HEK293 (cell line): ENCODE measurements at regions not wholly inside any gene's neighbourhood (a gene's known extent, or its start where the extent isn't known, plus 50 kb on each side); places are given as distances from the start of the nearest gene placed in this dataset.

Experiments used
- CTCF ChIA-PET: fragments of 350-600 bp; formaldehyde crosslinking; extraction: SDS; loops from one replicate; lab custom pipeline; 2021; ENCODE audit warnings: antibody characterized with exemption; lab: Yijun Ruan, JAX
- POLR2A ChIA-PET: fragments of 300-600 bp; formaldehyde crosslinking; extraction: SDS; loops from one replicate; lab custom pipeline; 2020; ENCODE audit warnings: antibody characterized with exemption, inconsistent platforms; lab: Yijun Ruan, JAX
- H3K27ac ChIP-seq: fragments of 200-500 bp; sonication (Bioruptor generic); 2 replicates; pipeline ENCODE4 v1.5.1; 2014; ENCODE audit warnings: low read depth, low read length, control low read depth, inconsistent platforms; ENCODE audit errors: extremely low read depth
- H3K36me3 ChIP-seq, 2 experiments: fragments of 200-500 bp in 1 of 2; sonication (Bioruptor generic) in 1 of 2; 1 replicate in 1 of 2; 2 replicates in 1 of 2; pipeline ENCODE4 v1.5.1; 2014 to 2017; ENCODE audit warnings: inconsistent platforms in 2 of 2, low read length in 2 of 2; ENCODE audit not compliant: control insufficient read depth in 2 of 2, insufficient read depth in 1 of 2
- H3K4me1 ChIP-seq: fragments of 200-500 bp; sonication (Bioruptor generic); 2 replicates; pipeline ENCODE4 v1.5.1; 2014; ENCODE audit warnings: mild to moderate bottlenecking, low read length, inconsistent platforms; ENCODE audit not compliant: control insufficient read depth, insufficient read depth
- H3K4me3 ChIP-seq: 2 replicates; pipeline ENCODE4 v1.5.1; 2011; ENCODE audit warnings: low read depth, mild to moderate bottlenecking, control low read depth, low read length, moderate library complexity
- H3K9me3 ChIP-seq: fragments of 200-500 bp; sonication (Bioruptor generic); 2 replicates; pipeline ENCODE4 v1.5.1; 2014; ENCODE audit warnings: low read depth, low read length, inconsistent platforms; ENCODE audit not compliant: control insufficient read depth, insufficient read depth
- OVOL3 ChIP-seq: fragments of 450-650 bp; formaldehyde crosslinking; IDR thresholded peaks from 2 replicates; pipeline ENCODE4 v1.5.1; 2016; ENCODE audit warnings: missing biosample characterization, missing genetic modification characterization
- REST ChIP-seq: fragments of 450-650 bp; formaldehyde crosslinking; IDR thresholded peaks from 2 replicates; pipeline ENCODE4 v1.5.1; 2016; ENCODE audit warnings: missing biosample characterization, missing genetic modification characterization
- ZBTB20 ChIP-seq: fragments of 450-650 bp; formaldehyde crosslinking; IDR thresholded peaks from 2 replicates; pipeline ENCODE4 v1.5.1; 2016; ENCODE audit warnings: missing biosample characterization, missing genetic modification characterization
- ZFP3 ChIP-seq: fragments of 450-650 bp; formaldehyde crosslinking; IDR thresholded peaks from 2 replicates; pipeline ENCODE4 v1.5.1; 2016; ENCODE audit warnings: low read depth, missing biosample characterization, missing genetic modification characterization
- ZNF138 ChIP-seq: fragments of 450-650 bp; formaldehyde crosslinking; IDR thresholded peaks from 2 replicates; pipeline ENCODE4 v1.5.1; 2016; ENCODE audit warnings: missing biosample characterization, missing genetic modification characterization, borderline replicate concordance
- ZNF148 ChIP-seq: fragments of 450-650 bp; formaldehyde crosslinking; IDR thresholded peaks from 2 replicates; pipeline ENCODE4 v1.5.0; 2017; ENCODE audit warnings: missing biosample characterization, missing genetic modification characterization, borderline replicate concordance
- ZNF2 ChIP-seq: fragments of 450-650 bp; formaldehyde crosslinking; IDR thresholded peaks from 2 replicates; pipeline ENCODE4 v1.5.1; 2016; ENCODE audit warnings: missing biosample characterization, missing genetic modification characterization
- ZNF211 ChIP-seq: fragments of 450-650 bp; formaldehyde crosslinking; IDR thresholded peaks from 2 replicates; pipeline ENCODE4 v1.5.1; 2016; ENCODE audit warnings: low read depth, missing biosample characterization, missing genetic modification characterization
- ZNF23 ChIP-seq: fragments of 450-650 bp; formaldehyde crosslinking; IDR thresholded peaks from 2 replicates; pipeline ENCODE4 v1.5.1; 2016; ENCODE audit warnings: missing biosample characterization, missing genetic modification characterization, borderline replicate concordance
- ZNF26 ChIP-seq: fragments of 450-650 bp; formaldehyde crosslinking; IDR thresholded peaks from 2 replicates; pipeline ENCODE4 v1.5.1; 2016; ENCODE audit warnings: missing biosample characterization, missing genetic modification characterization
- ZNF394 ChIP-seq: fragments of 450-650 bp; formaldehyde crosslinking; IDR thresholded peaks from 2 replicates; pipeline ENCODE4 v1.5.1; 2016; ENCODE audit warnings: missing biosample characterization, missing genetic modification characterization, mild to moderate bottlenecking, moderate library complexity, borderline replicate concordance
- ZNF398 ChIP-seq: fragments of 450-650 bp; formaldehyde crosslinking; IDR thresholded peaks from 2 replicates; pipeline ENCODE4 v1.5.1; 2017; ENCODE audit warnings: missing biosample characterization, missing genetic modification characterization
- ZNF561 ChIP-seq: fragments of 450-650 bp; IDR thresholded peaks from 2 replicates; pipeline ENCODE4 v1.5.1; 2018; ENCODE audit warnings: missing biosample characterization, missing genetic modification characterization, borderline replicate concordance
- ZNF571 ChIP-seq: fragments of 450-650 bp; formaldehyde crosslinking; IDR thresholded peaks from 2 replicates; pipeline ENCODE4 v1.5.0; 2017; ENCODE audit warnings: missing biosample characterization, missing genetic modification characterization
- ZNF660 ChIP-seq: fragments of 450-650 bp; IDR thresholded peaks from 2 replicates; pipeline ENCODE4 v1.5.1; 2018; ENCODE audit warnings: missing biosample characterization, mild to moderate bottlenecking, missing genetic modification characterization
- TF ChIP-seq, protein P1 (sequence below): fragments of 450-650 bp; formaldehyde crosslinking; IDR thresholded peaks from 2 replicates; pipeline ENCODE4 v1.5.1; 2016; ENCODE audit warnings: missing biosample characterization, missing genetic modification characterization
- TF ChIP-seq, protein P2 (sequence below): fragments of 450-650 bp; formaldehyde crosslinking; IDR thresholded peaks from 2 replicates; pipeline ENCODE4 v1.5.1; 2017; ENCODE audit warnings: missing biosample characterization, missing genetic modification characterization

DNA sequence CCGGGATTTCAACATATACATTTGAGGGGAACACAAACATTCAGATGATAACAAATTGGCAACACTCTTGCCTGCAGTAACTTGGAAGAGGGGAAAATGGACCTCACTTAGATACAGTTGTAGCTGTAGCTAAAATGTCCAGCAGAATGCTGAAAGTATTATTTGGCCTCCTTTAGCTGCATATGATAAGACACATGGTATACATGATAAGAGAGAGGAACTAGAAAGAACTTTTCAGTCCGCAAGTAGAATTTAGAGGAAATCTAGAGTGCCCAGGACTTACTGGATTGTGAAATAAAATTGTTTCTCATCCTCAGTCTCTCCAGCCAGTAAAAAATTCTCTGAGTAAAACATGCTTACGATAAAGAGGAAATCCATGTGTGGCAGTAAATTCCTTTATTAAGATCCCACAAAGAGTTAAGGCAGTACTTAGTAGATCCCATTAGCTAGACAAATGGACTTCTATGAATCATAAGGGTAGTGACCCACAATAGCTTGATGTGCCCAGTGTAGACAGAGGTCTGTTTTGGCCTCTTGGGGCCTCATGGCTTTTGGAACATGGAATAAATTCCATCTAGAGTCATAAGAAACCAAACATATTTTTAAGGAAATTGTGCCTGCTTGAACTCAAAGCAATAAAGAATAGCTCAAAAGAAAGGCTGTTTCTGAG lies 87.9 kb upstream of the RBM24 start:
- ChIA-PET POLR2A (no interaction called here), CTCF (interaction anchor here (0.6 to 1.7 kb wide), 4 partner anchors 20 to 915 kb away, joined by 3 to 8 read pairs (median 3); no protein-coding TSS in a partner anchor)
- H3K27ac ChIP-seq: no peak overlapping the region
- TF ChIP-seq ZNF394 (tag by site-specific recombination) (no peak), ZNF398 (no peak), REST (tag by site-specific recombination) (no peak), ZNF571 (tag by site-specific recombination) (no peak), ZNF138 (tag by site-specific recombination) (no peak), ZNF211 (tag by site-specific recombination) (no peak), ZNF26 (no peak), ZNF561 (no peak), ZNF148 (tag by site-specific recombination) (no peak), ZBTB20 (tag by site-specific recombination) (no peak)
- TF ChIP-seq, protein P1, sequence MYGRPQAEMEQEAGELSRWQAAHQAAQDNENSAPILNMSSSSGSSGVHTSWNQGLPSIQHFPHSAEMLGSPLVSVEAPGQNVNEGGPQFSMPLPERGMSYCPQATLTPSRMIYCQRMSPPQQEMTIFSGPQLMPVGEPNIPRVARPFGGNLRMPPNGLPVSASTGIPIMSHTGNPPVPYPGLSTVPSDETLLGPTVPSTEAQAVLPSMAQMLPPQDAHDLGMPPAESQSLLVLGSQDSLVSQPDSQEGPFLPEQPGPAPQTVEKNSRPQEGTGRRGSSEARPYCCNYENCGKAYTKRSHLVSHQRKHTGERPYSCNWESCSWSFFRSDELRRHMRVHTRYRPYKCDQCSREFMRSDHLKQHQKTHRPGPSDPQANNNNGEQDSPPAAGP: no peak
- no peaks in the 10 kb centered on the region for H3K9me3 ChIP-seq
- no peak overlapping the region for H3K4me3 ChIP-seq
- H3K4me1 ChIP-seq: no peaks in the 10 kb centered on the region
- no peaks in the 10 kb centered on the region for H3K36me3 ChIP-seq

- H3K9me3 ChIP-seq: no peaks in the 10 kb centered on the region
- no peaks in the 10 kb centered on the region for H3K4me1 ChIP-seq
- no peak overlapping the region for H3K27ac ChIP-seq
- TF ChIP-seq ZNF2 (tag by site-specific recombination) (no peak), ZNF660 (no peak), OVOL3 (tag by site-specific recombination) (no peak), ZNF23 (tag by site-specific recombination) (no peak), ZFP3 (tag by site-specific recombination) (no peak)
- TF ChIP-seq, protein P2, sequence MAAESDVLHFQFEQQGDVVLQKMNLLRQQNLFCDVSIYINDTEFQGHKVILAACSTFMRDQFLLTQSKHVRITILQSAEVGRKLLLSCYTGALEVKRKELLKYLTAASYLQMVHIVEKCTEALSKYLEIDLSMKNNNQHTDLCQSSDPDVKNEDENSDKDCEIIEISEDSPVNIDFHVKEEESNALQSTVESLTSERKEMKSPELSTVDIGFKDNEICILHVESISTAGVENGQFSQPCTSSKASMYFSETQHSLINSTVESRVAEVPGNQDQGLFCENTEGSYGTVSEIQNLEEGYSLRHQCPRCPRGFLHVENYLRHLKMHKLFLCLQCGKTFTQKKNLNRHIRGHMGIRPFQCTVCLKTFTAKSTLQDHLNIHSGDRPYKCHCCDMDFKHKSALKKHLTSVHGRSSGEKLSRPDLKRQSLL (tag by site-specific recombination): no peak
- TF ChIP-seq, all 188 proteins: peak for 0
- H3K4me3 ChIP-seq: no peak overlapping the region
- POLR2A ChIA-PET: interaction anchor here (0.7 kb wide), 1 partner anchor 195 kb away, joined by 3 read pairs; no protein-coding TSS in a partner anchor
- CTCF ChIA-PET: no interaction called here
- H3K36me3 ChIP-seq: no peaks in the 10 kb centered on the region
These were observed 83.6 kb upstream of the RBM24 start for GRCh38 chr6:17197607-17198006.
